ENCODE measurements at regions not wholly inside any gene's neighbourhood (a gene's known extent, or its start where the extent isn't known, plus 50 kb on each side); places are given as distances from the start of the nearest gene placed in this dataset.

- TF ChIP-seq, protein P1, sequence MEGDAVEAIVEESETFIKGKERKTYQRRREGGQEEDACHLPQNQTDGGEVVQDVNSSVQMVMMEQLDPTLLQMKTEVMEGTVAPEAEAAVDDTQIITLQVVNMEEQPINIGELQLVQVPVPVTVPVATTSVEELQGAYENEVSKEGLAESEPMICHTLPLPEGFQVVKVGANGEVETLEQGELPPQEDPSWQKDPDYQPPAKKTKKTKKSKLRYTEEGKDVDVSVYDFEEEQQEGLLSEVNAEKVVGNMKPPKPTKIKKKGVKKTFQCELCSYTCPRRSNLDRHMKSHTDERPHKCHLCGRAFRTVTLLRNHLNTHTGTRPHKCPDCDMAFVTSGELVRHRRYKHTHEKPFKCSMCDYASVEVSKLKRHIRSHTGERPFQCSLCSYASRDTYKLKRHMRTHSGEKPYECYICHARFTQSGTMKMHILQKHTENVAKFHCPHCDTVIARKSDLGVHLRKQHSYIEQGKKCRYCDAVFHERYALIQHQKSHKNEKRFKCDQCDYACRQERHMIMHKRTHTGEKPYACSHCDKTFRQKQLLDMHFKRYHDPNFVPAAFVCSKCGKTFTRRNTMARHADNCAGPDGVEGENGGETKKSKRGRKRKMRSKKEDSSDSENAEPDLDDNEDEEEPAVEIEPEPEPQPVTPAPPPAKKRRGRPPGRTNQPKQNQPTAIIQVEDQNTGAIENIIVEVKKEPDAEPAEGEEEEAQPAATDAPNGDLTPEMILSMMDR (IDR thresholded peaks at IDR 0.05; ENCODE audit: poor library complexity): no peak
- no peak for TF ChIP-seq EZH2 (IDR thresholded peaks at IDR 0.05; ENCODE audit: borderline replicate concordance)
- no peak for TF ChIP-seq EZH2phosphoT487 (IDR thresholded peaks at IDR 0.05; ENCODE audit: low read depth, severe bottlenecking, unreplicated experiment)
Observed at GRCh38 chr13:63208826-63209225, 1793.2 kb upstream of the PCDH20 start.

All from hepatocyte (in vitro differentiated cells).